ENCODE measurements at regions not wholly inside any gene's neighbourhood (a gene's known extent, or its start where the extent isn't known, plus 50 kb on each side); places are given as distances from the start of the nearest gene placed in this dataset.

GRCh38 chr7:67608806-67609205, 612.2 kb downstream of the TYW1 start:
- TF ChIP-seq CTCF (IDR thresholded peaks at IDR 0.05): no peak
- Histone ChIP-seq H3K9me3 (no peaks in the 10 kb centered on the region), H3K36me3 (no peaks in the 10 kb centered on the region), H3K4me1 (no peaks in the 10 kb centered on the region), H3K27ac (no peak overlapping the region), H3K27me3 (no peaks in the 10 kb centered on the region), H3K9ac (ENCODE audit: low read depth in 2 of 2, low read length in 2 of 2) (no peak overlapping the region), H3K4me3 (no peak overlapping the region)
- no peak for DNase-seq
- intact Hi-C loops (cut with DNase I): no loop called here

GRCh38 chr7:67610897-67611296, 614.3 kb downstream of the TYW1 start:
- no peak for TF ChIP-seq CTCF (IDR thresholded peaks at IDR 0.05)
- Histone ChIP-seq H3K36me3 (no peaks in the 10 kb centered on the region), H3K4me1 (no peaks in the 10 kb centered on the region), H3K27me3 (no peaks in the 10 kb centered on the region), H3K4me3 (no peak overlapping the region), H3K9me3 (no peaks in the 10 kb centered on the region), H3K27ac (no peak overlapping the region), H3K9ac (ENCODE audit: low read depth in 2 of 2, low read length in 2 of 2) (no peak overlapping the region)
- no peak for DNase-seq
- intact Hi-C loops (cut with DNase I): no loop called here

- DNase-seq: no peak
- Histone ChIP-seq H3K9me3 (no peaks in the 10 kb centered on the region), H3K9ac (ENCODE audit: low read depth in 2 of 2, low read length in 2 of 2) (no peak overlapping the region), H3K4me3 (no peak overlapping the region), H3K27ac (no peak overlapping the region), H3K36me3 (no peaks in the 10 kb centered on the region), H3K27me3 (no peaks in the 10 kb centered on the region), H3K4me1 (no peaks in the 10 kb centered on the region)
- no peak for TF ChIP-seq CTCF (IDR thresholded peaks at IDR 0.05)
- intact Hi-C loops (cut with DNase I): no loop called here
These were observed 618.2 kb downstream of the TYW1 start for GRCh38 chr7:67614843-67615242.

- no peak overlapping the region for H3K27ac ChIP-seq
- no peak for DNase-seq
- no peaks in the 10 kb centered on the region for H3K4me1 ChIP-seq
- no peaks in the 10 kb centered on the region for H3K27me3 ChIP-seq
- H3K9ac ChIP-seq (ENCODE audit: low read depth in 2 of 2, low read length in 2 of 2): no peak overlapping the region
- H3K9me3 ChIP-seq: no peaks in the 10 kb centered on the region
- intact Hi-C loops (cut with DNase I): no loop called here
- H3K36me3 ChIP-seq: no peaks in the 10 kb centered on the region
- no peak for TF ChIP-seq CTCF (IDR thresholded peaks at IDR 0.05)
- H3K4me3 ChIP-seq: no peak overlapping the region
These were observed 619.9 kb downstream of the TYW1 start for GRCh38 chr7:67616517-67616916.

GRCh38 chr7:67618556-67619162, 622.0 kb downstream of the TYW1 start:
- no peak for TF ChIP-seq CTCF (IDR thresholded peaks at IDR 0.05)
- H3K27ac ChIP-seq: no peak overlapping the region
- no peaks in the 10 kb centered on the region for H3K9me3 ChIP-seq
- intact Hi-C loops (cut with DNase I): no loop called here
- no peaks in the 10 kb centered on the region for H3K36me3 ChIP-seq
- H3K9ac ChIP-seq (ENCODE audit: low read depth in 2 of 2, low read length in 2 of 2): no peak overlapping the region
- no peak overlapping the region for H3K4me3 ChIP-seq
- no peak for DNase-seq
- H3K27me3 ChIP-seq: no peaks in the 10 kb centered on the region
- H3K4me1 ChIP-seq: no peaks in the 10 kb centered on the region

All from colonic mucosa (tissue), 4 donors.